Right hindlimb (tissue), 1 donor: ENCODE measurements at regions not wholly inside any gene's neighbourhood (a gene's known extent, or its start where the extent isn't known, plus 50 kb on each side); places are given as distances from the start of the nearest gene placed in this dataset.
"Not testable (repeated sequence)": the region's sequence is repeated elsewhere in the genome, so short reads cannot be mapped to it uniquely, and the experiment has no call there.

Experiments used
- DNase-seq: peaks from one replicate; pipeline ENCODE4 v3.0.0-alpha.2; 2018

DNA sequence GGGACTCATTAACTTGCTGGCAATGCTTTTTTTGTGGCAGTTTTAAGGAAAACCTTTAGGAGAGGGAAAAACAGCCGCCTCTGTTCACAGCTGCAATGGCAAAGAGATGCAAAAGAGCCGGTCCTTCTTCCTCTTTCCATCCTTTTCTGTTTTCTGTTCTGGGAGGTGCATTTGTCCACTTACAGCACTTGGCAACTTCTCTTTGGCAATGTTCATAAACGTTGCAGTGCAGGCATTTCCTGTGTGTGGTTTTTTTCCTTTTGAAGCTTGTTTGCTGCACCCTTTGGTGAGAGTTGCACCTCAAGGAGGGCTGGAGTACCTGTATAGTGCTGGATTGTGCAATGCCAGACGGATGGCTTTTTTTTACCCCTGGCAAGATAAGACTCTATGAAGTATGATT, 53.9 kb upstream of the HABP2 start:
- DNase-seq = peak; percentile 65

DNA sequence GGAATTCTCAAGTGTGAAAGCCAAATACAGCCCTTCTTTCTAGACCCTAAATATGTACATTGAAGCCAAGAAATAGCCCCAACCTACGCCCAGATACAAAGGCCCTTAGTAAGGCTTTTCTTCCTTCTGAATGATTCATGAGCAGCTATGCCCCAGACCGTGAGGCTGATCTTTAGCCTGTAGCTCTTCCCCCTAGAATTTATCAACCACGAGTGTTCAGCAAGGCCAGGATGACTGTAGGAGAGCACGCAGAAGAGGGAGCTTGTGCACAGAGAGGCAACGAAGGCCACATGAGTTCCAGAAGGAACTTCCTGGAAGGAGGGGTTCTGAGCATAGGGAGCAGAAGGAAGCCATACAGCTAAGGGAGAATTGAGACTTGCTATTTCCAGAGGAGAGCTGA, 53.0 kb upstream of the HABP2 start:
- DNase-seq = no peak

DNA sequence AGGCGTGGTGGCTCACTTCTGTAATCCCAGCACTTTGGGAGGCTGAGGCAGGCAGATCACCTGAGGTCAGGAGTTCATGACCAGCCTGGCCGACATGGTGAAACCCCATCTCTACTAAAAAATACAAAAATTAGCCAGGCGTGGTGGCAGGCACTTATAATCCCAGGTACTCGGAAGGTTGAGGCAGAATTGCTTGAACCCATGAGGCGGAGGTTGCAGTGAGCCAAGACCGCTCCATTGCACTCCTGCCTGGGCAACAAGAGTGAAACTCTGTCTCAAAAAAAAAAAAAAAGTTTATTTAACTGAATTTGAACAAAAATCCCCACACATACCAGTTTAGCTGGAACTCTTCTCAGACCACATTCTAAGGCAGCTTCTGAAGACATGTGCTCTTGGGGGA, 51.8 kb upstream of the HABP2 start:
- DNase-seq = not testable (repeated sequence)
